Superior temporal gyrus (tissue), 1 donor: ENCODE measurements at regions not wholly inside any gene's neighbourhood (a gene's known extent, or its start where the extent isn't known, plus 50 kb on each side); places are given as distances from the start of the nearest gene placed in this dataset.
A peak's percentile ranks its signal among the peaks of the same experiment; 100 is the strongest.
"Not testable (repeated sequence)": the region's sequence is repeated elsewhere in the genome, so short reads cannot be mapped to it uniquely, and the experiment has no call there.

ENCODE experiments used
- DNase-seq: peaks from one replicate; pipeline ENCODE4 v3.0.0-alpha.2; 2016; ENCODE audit errors: extremely low spot score

GRCh38 chr3:165521131-165521871 is 315.9 kb downstream of the BCHE start:
- no peak for DNase-seq

GRCh38 chr3:165519687-165520086 is 317.5 kb downstream of the BCHE start:
- no peak for DNase-seq

GRCh38 chr3:165518346-165518745 is 318.9 kb downstream of the BCHE start:
- no peak for DNase-seq

- no peak for DNase-seq
These were observed 317.8 kb upstream of the SLITRK3 start for GRCh38 chr3:165513715-165514701.

- no peak for DNase-seq
These were observed 311.4 kb upstream of the SLITRK3 start for GRCh38 chr3:165507576-165507975.

- no peak for DNase-seq
These were observed 310.9 kb upstream of the SLITRK3 start for GRCh38 chr3:165507060-165507459.

GRCh38 chr3:165505657-165506056 is 309.5 kb upstream of the SLITRK3 start:
- no peak for DNase-seq

GRCh38 chr3:165504554-165504953 is 308.4 kb upstream of the SLITRK3 start:
- DNase-seq: no peak

GRCh38 chr3:165503825-165504224 is 307.6 kb upstream of the SLITRK3 start:
- DNase-seq: no peak

- DNase-seq: no peak
These were observed 307.2 kb upstream of the SLITRK3 start for GRCh38 chr3:165503346-165503745.

GRCh38 chr3:165502707-165503106 is 306.5 kb upstream of the SLITRK3 start:
- DNase-seq: no peak

- DNase-seq: not testable (repeated sequence)
These were observed 302.6 kb upstream of the SLITRK3 start for GRCh38 chr3:165498742-165499141.

GRCh38 chr3:165491487-165491886 is 295.3 kb upstream of the SLITRK3 start:
- no peak for DNase-seq

- DNase-seq: no peak
These were observed 280.3 kb upstream of the SLITRK3 start for GRCh38 chr3:165476399-165477060.

- DNase-seq: no peak
These were observed 270.7 kb upstream of the SLITRK3 start for GRCh38 chr3:165466856-165467255.

GRCh38 chr3:165464736-165465135 is 268.6 kb upstream of the SLITRK3 start:
- no peak for DNase-seq

- DNase-seq: no peak
These were observed 267.3 kb upstream of the SLITRK3 start for GRCh38 chr3:165463531-165463930.

GRCh38 chr3:165462636-165463334 is 266.6 kb upstream of the SLITRK3 start:
- peak; percentile 23 for DNase-seq

GRCh38 chr3:165459924-165460835 is 264.0 kb upstream of the SLITRK3 start:
- DNase-seq: no peak

GRCh38 chr3:165459111-165459510 is 262.9 kb upstream of the SLITRK3 start:
- no peak for DNase-seq
